Astrocyte (in vitro differentiated cells and primary cell): ENCODE measurements at regions not wholly inside any gene's neighbourhood (a gene's known extent, or its start where the extent isn't known, plus 50 kb on each side); places are given as distances from the start of the nearest gene placed in this dataset.

Experiments
- DNase-seq: peaks from one replicate; pipeline ENCODE4 v3.0.0-alpha.2; 2010; ENCODE audit warnings: low read depth
- FAIRE-seq: peaks from 2 replicates; lab custom pipeline; 2011; peaks lifted over from hg19 to GRCh38; lab: Jason Lieb, UNC
- H2AFZ ChIP-seq: 2 replicates; pipeline ENCODE4 v1.6.0; 2012; ENCODE audit warnings: low read depth, low read length, inconsistent platforms
- H3K27ac ChIP-seq: 2 replicates; pipeline ENCODE4 v1.5.1; 2011; ENCODE audit warnings: low read depth, low read length, inconsistent platforms
- H3K27me3 ChIP-seq: 2 replicates; pipeline ENCODE4 v1.6.0; 2011; ENCODE audit warnings: low read length, inconsistent platforms; ENCODE audit not compliant: insufficient read depth
- H3K36me3 ChIP-seq: 2 replicates; pipeline ENCODE4 v1.5.1; 2011; ENCODE audit warnings: low read length, inconsistent platforms; ENCODE audit not compliant: insufficient read depth
- H3K4me1 ChIP-seq: 2 replicates; pipeline ENCODE4 v1.5.1; 2011; ENCODE audit warnings: low read length, inconsistent platforms; ENCODE audit not compliant: insufficient read depth
- H3K4me2 ChIP-seq: 2 replicates; pipeline ENCODE4 v1.6.0; 2012; ENCODE audit warnings: low read length, inconsistent platforms
- H3K4me3 ChIP-seq: 2 replicates; pipeline ENCODE4 v1.5.1; 2011; ENCODE audit warnings: low read depth, mild to moderate bottlenecking, low read length, inconsistent platforms; ENCODE audit not compliant: insufficient read depth
- H3K79me2 ChIP-seq: 2 replicates; pipeline ENCODE4 v1.6.0; 2012; ENCODE audit warnings: mild to moderate bottlenecking, low read length, inconsistent platforms; ENCODE audit not compliant: insufficient read depth
- H3K9ac ChIP-seq: 2 replicates; pipeline ENCODE4 v1.6.0; 2012; ENCODE audit warnings: mild to moderate bottlenecking, low read length, inconsistent platforms
- H3K9me3 ChIP-seq: 2 replicates; pipeline ENCODE4 v1.5.1; 2012; ENCODE audit warnings: low read depth, mild to moderate bottlenecking, low read length, inconsistent platforms; ENCODE audit not compliant: insufficient read depth
- H4K20me1 ChIP-seq: 2 replicates; pipeline ENCODE4 v1.6.0; 2012; ENCODE audit warnings: low read length, inconsistent platforms; ENCODE audit not compliant: insufficient read depth
- H3K27ac Mint-ChIP-seq: one replicate; pipeline ENCODE4 v1.8.0; 2021; ENCODE audit warnings: mild to moderate bottlenecking, mixed read lengths; ENCODE audit not compliant: unreplicated experiment
- H3K27me3 Mint-ChIP-seq: one replicate; pipeline ENCODE4 v1.8.0; 2021; ENCODE audit warnings: low read depth, mixed read lengths; ENCODE audit not compliant: unreplicated experiment
- H3K36me3 Mint-ChIP-seq: one replicate; pipeline ENCODE4 v1.8.0; 2021; ENCODE audit warnings: low read depth, mixed read lengths; ENCODE audit not compliant: unreplicated experiment
- H3K4me1 Mint-ChIP-seq: one replicate; pipeline ENCODE4 v1.8.0; 2021; ENCODE audit warnings: low read depth, mixed read lengths; ENCODE audit not compliant: unreplicated experiment
- H3K4me3 Mint-ChIP-seq: one replicate; pipeline ENCODE4 v1.8.0; 2021; ENCODE audit warnings: mild to moderate bottlenecking, moderate library complexity, mixed read lengths; ENCODE audit not compliant: unreplicated experiment
- H3K9me3 Mint-ChIP-seq: one replicate; pipeline ENCODE4 v1.8.0; 2021; ENCODE audit warnings: mild to moderate bottlenecking, mixed read lengths; ENCODE audit not compliant: unreplicated experiment
- EZH2 ChIP-seq: IDR thresholded peaks from 2 replicates; pipeline ENCODE4 v1.6.1; 2012; ENCODE audit warnings: mild to moderate bottlenecking, low read length, inconsistent platforms; ENCODE audit not compliant: insufficient read depth
- TF ChIP-seq, protein P1 (sequence below): IDR thresholded peaks from 2 replicates; pipeline ENCODE4 v1.5.1; 2011; ENCODE audit warnings: low read depth, mild to moderate bottlenecking, inconsistent platforms, low read length, moderate library complexity; ENCODE audit not compliant: insufficient read depth

DNA sequence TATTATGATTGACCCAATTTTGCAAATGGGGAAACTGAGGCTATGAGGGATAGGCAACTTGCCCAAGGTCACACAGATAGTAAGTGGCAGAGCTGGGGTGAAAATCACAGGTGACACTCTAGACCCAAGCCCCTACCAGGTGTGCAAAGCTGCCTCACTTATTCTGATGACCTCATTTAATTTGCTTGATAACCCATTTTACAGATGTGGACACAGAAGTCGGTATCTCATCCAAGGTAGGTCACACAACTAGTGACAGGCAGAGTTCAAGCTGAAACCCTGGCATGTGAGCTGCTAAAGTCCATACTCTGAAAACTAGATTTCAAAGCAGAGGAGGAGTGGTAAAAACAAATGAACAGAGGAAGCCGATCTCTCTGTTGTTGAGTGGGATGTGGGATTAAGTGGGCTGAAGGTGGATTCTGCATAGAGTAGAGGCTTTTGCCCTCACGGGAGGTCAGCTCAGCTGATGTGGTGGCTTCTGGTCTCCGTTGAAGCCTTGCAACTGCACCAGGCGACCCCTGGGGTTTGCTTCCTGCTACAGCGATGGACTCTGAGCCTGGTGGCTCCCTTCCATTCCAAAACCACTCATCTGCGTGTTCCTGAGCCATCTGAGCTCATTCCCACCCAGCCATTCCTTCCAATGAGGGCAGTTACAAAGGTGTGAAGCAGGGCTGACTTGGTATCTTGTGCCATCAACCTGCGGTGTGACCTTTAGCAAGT, 164.3 kb upstream of the FHL2 start:
- Histone ChIP-seq H4K20me1 (no peaks in the 10 kb centered on the region), H3K79me2 (no peaks in the 10 kb centered on the region), H3K4me1 (peaks cover 6% of the 10 kb centered on the region), H3K27ac (no peak overlapping the region), H3K9ac (no peak overlapping the region), H3K9me3 (no peaks in the 10 kb centered on the region), H3K36me3 (no peaks in the 10 kb centered on the region), H3K4me2 (no peak overlapping the region), H3K27me3 (peaks cover 17% of the 10 kb centered on the region), H2AFZ (no peak overlapping the region), H3K4me3 (no peak overlapping the region)
- TF ChIP-seq, protein P1, sequence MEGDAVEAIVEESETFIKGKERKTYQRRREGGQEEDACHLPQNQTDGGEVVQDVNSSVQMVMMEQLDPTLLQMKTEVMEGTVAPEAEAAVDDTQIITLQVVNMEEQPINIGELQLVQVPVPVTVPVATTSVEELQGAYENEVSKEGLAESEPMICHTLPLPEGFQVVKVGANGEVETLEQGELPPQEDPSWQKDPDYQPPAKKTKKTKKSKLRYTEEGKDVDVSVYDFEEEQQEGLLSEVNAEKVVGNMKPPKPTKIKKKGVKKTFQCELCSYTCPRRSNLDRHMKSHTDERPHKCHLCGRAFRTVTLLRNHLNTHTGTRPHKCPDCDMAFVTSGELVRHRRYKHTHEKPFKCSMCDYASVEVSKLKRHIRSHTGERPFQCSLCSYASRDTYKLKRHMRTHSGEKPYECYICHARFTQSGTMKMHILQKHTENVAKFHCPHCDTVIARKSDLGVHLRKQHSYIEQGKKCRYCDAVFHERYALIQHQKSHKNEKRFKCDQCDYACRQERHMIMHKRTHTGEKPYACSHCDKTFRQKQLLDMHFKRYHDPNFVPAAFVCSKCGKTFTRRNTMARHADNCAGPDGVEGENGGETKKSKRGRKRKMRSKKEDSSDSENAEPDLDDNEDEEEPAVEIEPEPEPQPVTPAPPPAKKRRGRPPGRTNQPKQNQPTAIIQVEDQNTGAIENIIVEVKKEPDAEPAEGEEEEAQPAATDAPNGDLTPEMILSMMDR: no peak
- TF ChIP-seq EZH2: no peak
- Mint-ChIP-seq H3K9me3 (peaks cover 3% of the 10 kb centered on the region), H3K36me3 (no peaks in the 10 kb centered on the region), H3K4me3 (no peak overlapping the region), H3K4me1 (peaks cover 7% of the 10 kb centered on the region), H3K27ac (no peak overlapping the region), H3K27me3 (peaks cover 29% of the 10 kb centered on the region)
- FAIRE-seq (no peak), DNase-seq (no peak)

DNA sequence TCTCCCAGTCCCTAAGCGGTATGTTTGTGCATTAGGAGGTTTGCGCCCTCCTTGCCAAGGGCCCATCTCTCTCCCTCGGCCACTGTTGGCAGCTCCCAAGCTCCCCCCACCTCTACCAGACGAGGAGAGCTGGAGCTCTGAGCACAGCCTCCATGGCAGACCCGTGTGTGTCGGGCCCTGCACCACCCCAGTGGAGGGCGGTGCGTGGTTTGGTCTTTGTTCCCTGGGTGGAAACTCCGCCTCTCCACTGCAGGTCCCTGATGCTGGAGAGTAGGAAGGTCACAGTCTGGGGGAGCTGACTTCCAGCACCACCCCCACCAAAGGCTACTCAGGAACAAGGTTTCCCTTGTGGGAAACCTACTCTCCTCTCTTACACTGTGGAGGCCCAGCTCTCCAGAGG, 162.6 kb upstream of the FHL2 start:
- H3K4me3 ChIP-seq: no peak overlapping the region
- H3K4me1 ChIP-seq: no peaks in the 10 kb centered on the region
- H3K9me3 ChIP-seq: no peaks in the 10 kb centered on the region
- H3K27me3 ChIP-seq: peaks cover 33% of the 10 kb centered on the region
- Mint-ChIP-seq H3K27me3 (peaks cover 39% of the 10 kb centered on the region), H3K36me3 (no peaks in the 10 kb centered on the region), H3K27ac (no peak overlapping the region), H3K9me3 (peaks cover 3% of the 10 kb centered on the region), H3K4me3 (no peak overlapping the region), H3K4me1 (no peaks in the 10 kb centered on the region)
- no peaks in the 10 kb centered on the region for H4K20me1 ChIP-seq
- no peaks in the 10 kb centered on the region for H3K36me3 ChIP-seq
- FAIRE-seq (no peak), DNase-seq (no peak)
- H2AFZ ChIP-seq: no peak overlapping the region
- TF ChIP-seq, protein P1: no peak
- no peak for TF ChIP-seq EZH2
- no peak overlapping the region for H3K4me2 ChIP-seq
- no peaks in the 10 kb centered on the region for H3K79me2 ChIP-seq
- H3K9ac ChIP-seq: no peak overlapping the region
- no peak overlapping the region for H3K27ac ChIP-seq

DNA sequence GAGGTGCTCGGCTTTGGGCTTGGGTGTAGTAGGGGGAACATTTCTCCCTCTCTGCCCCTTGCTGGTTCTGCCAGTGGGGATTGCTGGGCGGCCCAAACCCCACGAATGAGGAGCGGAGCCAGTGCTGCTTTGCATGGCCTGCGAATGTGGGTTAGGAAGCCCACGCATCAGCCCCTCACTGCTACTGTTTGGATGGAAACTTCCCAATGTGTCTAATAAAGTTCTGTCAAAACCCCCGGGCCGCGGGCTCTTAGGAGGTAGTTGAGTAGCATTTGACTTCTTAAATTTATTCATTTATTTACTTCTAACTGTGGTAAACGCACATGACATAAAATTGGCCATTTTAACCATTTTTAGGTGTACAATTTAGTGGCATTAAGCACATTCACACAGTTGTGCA, 161.3 kb upstream of the FHL2 start:
- Histone ChIP-seq H3K36me3 (no peaks in the 10 kb centered on the region), H3K4me1 (no peaks in the 10 kb centered on the region), H3K79me2 (no peaks in the 10 kb centered on the region), H3K27me3 (peaks cover 41% of the 10 kb centered on the region), H3K9me3 (no peaks in the 10 kb centered on the region), H3K9ac (no peak overlapping the region), H3K4me2 (no peak overlapping the region), H2AFZ (no peak overlapping the region), H3K4me3 (no peak overlapping the region), H4K20me1 (no peaks in the 10 kb centered on the region), H3K27ac (no peak overlapping the region)
- FAIRE-seq (no peak), DNase-seq (no peak)
- Mint-ChIP-seq H3K9me3 (peaks cover 1% of the 10 kb centered on the region), H3K27me3 (peaks cover 41% of the 10 kb centered on the region), H3K36me3 (no peaks in the 10 kb centered on the region), H3K4me1 (no peaks in the 10 kb centered on the region), H3K27ac (no peak overlapping the region), H3K4me3 (no peak overlapping the region)
- TF ChIP-seq, protein P1: no peak
- no peak for TF ChIP-seq EZH2
